DMS114 treated with DMSO at 0.1 percent for 48 hours (cell line): ENCODE measurements at regions not wholly inside any gene's neighbourhood (a gene's known extent, or its start where the extent isn't known, plus 50 kb on each side); places are given as distances from the start of the nearest gene placed in this dataset.

Experiments used
- DNase-seq: peaks from one replicate; lab custom pipeline; 2025; ENCODE audit not compliant: unreplicated experiment; lab: John Stamatoyannopoulos, UW

DNA sequence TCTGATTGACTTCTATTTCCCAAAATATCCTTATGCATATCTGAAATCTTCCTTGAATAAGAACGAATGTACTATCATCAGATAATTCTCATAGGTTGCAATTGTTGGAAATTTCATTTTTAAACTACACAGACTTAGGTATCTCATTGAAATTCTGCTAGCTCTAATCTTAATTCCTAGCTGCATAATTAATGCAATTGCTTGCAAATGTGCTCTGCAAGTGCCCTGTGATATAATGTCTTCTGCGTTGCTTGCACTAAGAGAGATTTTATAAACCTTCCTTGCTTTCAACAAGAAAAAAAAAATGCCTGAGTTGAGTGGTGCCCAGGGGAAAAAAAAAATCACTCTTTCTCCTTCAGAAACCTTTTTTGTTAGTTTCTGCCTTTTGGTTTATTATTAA is 354.9 kb downstream of the TFAP2A start:
- DNase-seq = no peak

- DNase-seq = no peak
Measured at GRCh38 chr6:10054672-10055071, 360.2 kb downstream of the TFAP2A start.

DNA sequence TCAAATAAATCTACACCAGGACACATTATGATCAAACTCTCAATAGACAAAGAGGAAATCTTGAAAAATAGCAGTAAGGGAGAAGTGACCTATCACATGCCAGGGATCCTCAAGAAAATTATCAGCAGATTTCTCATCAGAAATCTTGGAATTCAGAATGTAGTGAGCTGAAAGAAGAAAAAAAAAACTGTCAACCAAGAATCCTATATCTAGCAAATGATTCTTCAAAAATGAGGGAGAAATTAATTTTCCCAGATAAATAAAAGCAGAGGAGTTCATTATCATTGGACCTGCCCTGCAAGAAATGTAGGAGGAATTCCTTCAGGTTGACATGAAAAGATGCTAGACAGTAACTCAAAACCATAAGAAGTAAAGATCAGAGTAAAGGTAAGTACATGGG is 363.6 kb downstream of the TFAP2A start:
- no peak for DNase-seq

DNA sequence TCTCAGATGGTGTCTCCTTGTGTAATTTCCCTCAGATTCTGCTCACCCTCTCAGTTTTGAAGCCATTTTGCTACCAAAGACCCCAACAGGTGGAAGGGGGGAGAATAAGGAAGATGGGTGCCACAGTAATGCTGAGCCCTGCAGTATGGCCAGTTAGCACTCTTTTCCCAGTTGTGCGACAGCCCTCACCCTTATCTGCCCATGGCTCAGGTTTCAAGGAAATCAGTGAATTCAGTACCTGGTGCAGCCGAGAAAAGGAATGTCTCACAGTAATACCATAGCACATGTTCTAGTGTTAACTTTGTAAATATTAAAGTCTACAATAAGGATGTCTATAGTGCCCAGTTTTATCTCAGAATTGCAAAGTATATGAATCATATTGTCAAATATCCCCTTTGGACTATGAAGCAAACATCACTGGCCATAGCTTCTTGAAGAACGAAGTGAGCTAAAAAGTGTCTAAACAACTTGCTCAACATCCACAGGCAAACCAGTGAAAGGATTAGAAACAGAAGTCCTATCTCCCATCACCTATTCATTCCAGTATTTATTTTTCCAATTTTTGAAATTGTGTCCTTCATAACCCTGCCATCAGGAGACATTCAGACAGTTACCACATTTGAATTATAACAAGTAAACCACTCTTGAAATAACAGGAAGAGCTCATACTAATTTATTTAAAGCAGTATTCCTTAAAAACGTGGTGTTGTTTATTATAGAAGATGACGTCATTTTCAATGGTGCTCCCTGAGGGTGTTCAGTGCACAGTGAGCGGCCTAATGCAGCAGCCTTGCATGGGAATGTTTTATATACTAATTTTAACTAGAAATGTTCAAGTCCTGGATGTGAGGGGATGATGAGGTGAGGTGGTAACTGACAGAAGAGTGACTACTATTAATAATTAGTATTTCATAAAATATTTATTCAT is 366.2 kb downstream of the TFAP2A start:
- no peak for DNase-seq

DNA sequence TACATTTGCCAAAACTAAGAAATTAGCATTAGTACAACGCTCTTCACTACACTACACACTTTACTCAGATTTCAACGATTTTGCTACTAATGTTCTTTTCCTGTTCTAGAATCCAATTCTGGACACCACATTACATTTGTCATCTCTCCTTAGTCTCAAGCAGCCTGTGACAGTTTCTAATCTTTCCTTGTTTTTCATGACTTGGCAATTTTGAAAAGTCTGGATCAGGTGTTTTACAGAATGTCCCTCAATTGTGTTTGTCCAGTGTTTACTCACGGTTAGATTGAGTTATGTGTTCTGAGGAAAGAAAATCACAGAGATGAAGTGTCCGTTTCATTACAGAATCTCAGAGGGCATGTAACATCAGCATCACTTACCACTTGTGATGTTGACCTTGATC is 372.6 kb downstream of the TFAP2A start:
- DNase-seq = no peak

DNA sequence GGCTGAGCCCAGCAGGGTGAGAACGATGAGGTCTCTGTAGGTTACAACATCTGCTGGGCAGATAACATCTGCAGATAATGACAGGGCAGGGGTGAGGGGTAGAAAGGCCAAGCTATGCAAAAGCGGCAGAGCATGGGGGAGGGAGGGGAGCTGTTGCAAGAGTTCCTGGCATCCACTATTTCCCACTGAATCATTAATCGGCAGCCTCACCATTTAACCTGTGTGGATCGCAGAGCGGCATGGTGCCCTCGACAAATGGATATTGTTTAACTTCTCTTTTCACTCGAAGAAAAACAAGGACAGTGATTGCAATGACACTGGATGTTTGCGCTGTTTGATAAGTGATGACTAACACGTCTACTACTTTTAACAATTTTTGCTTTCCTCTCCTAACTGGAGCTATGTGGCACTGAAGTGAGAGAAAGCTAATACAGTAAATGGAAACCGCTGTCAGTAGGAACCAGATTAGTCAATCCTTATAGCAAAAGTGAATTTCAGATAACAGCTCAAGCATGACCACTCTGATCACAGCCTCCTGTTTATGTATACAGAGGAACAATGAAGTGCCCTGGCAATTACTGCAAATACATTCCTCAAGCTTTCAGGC is 381.5 kb downstream of the TFAP2A start:
- DNase-seq = no peak

DNA sequence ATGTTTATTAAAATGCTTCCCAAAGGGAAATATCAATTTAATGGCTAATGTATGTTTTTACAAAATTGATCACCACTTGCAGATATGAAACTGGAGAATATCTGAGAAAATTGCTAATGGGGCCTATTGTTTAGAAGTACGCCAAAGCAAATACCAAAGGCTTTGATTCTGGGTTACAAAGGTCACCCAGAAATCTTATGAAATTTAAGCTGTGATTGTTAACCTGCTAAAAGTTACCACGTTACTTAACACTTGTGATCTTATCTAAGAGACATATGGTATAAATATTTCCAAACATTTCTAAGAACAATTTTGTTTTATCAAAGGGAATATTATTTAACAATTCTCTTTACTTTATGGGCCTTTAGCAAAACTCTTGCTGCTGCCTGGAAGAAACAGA is 383.3 kb downstream of the TFAP2A start:
- no peak for DNase-seq

DNA sequence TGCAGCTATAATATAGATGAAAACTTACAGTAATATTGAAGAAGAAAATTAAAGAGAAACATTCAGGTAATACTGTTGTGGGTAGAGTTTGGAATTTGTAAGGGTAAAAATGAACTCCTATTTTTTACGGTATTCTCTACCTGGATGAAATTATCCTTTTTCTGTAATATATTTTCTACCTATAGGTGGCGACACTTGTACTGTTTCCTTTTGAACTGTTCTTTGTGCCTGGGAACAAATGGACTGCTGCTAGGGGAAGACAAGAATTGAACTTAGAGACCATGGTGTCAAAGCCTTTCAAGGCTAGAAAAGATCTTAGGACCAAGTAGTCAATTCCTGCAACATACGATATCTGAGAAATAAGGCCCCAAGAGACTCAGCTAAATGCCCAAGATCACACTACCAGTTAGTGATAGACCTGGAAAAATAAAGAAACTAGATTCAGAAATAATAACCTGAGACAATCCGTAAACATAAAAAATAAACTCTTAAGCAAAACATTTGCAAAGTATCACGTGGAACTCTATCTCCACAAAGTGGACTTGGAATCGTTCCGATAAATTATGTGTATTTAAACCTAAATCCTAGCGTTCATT is 383.8 kb downstream of the TFAP2A start:
- no peak for DNase-seq

- no peak for DNase-seq
Measured at GRCh38 chr6:10028222-10028621, 386.7 kb downstream of the TFAP2A start.

DNA sequence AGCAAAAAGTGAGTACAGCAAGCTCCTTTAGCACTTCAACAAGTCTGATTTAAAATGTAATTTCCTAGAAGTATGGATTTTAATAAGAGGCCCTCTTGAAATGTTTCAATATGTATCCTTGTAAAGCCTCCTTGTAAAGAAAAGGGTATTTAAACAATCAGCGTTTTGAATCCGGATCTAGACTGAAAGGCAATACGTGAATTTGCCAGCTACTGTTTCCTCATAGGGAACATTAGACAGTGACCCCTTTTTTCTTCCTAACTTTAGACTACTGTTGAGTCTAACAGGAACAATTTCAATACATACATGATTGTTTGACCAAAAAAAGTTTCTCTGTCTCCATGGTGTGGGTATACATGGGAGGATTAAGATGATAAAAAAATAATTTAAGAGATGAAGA is 395.0 kb downstream of the TFAP2A start:
- no peak for DNase-seq

GRCh38 chr6:10014557-10014956 is 400.3 kb downstream of the TFAP2A start:
- no peak for DNase-seq

DNA sequence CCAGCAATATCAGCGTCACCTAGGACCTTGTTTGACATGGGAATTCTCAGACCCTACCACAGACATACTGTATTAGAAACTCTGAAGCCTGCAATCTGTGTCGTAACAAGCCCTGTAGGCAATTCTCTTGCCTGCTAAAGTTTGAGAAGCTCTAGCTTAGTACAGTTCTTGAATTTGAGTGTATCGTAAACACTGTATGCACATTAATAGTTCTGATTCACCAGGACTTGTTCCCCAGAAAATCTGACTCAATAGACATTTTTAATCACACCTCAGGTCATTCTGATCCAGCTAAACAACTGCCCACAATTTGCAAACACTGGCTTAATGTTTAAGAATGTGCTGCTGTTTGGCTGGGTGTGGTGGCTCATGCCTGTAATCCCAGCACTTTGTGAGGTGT is 414.3 kb downstream of the TFAP2A start:
- no peak for DNase-seq

DNA sequence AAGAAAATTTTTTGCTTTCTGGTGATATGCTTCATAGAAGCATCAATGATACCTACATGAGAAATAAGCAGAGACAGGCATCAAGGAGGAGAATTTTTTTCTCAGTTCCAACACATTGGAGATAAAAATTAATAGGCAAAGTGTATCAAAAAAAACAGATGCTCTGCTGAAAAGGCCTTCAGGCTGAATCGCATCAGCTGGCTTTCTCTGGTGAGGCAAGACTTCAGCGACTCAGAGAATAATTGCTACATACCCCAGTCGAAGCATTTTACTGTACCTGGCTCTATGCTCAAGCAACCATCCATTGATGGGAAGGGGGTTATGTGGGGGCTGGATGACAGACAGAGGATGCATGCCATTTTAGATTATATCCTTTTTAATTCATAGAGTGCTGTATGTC is 415.1 kb downstream of the TFAP2A start:
- DNase-seq = no peak

DNA sequence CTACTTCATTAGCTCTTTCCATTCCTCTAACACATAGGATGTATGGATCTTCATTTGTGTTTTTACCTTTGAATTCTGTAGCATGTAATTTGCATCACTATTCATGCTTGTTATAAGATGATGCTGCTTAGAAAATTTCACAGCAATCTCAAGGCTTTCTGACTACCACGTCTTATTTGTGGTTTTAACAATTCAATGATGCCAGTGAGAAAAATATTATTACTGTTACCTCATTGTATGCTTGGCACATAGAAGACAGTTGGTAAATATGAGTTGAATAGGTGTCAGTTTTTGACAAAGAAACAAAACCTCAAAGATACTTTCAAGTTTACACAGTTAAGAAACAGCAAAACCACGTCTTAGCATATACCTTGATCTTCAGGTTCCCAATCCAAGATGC is 428.6 kb downstream of the TFAP2A start:
- DNase-seq = no peak

DNA sequence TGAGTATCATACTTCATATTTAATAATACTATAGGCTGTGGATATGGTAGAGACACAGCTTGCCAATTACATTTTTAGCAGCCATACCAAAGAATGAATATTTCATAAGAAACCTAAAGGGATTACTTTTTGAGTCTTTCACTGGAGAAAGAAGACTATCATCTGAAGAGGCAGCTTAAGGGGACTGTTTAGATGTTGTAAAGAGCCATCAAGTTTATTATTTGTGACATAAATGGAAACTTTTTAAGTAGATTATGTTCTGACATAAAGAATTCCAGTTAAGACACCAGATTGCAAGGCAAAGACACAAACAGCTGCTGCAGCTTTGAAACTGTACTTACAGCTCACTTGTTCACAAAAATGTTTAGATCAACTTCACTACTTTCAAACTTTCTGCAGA is 429.4 kb downstream of the TFAP2A start:
- DNase-seq = no peak

DNA sequence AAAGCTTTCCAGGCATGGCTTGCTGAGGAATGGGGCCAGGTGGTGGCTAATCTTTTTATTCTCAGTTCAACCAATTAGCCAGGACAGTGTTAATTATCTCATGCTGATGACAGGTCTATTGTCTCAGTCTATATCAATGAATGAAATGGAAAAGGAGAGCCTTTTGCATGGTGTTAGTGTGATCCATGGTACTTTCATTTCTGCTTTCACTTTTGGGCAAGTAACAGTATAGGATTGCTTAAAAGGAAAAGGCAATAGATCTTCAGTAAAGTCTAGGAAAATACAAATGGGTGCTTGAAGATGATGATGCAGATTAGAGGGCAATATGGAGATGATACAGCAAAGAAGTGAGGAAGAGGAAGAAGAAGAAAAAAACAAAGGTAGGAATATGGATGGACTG is 430.3 kb downstream of the TFAP2A start:
- no peak for DNase-seq

DNA sequence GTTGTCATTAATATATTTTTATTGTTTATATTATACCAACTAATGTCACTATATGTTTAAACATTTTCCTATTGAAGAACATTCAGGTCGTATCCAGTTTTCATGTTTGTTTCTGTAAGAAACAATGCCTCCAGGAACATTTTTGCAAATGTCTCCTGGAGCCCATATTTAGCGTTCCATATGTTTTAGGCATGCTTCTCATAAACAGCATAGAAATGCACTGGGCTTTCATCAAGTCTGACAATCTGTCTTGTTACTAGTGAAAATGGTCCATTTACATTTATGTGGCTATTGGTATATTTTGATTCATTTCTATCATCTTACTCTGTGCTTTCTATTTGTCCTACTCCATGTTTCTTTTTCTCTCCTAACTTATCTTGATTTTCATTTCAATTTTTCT is 431.7 kb downstream of the TFAP2A start:
- DNase-seq = no peak

- DNase-seq = no peak
Measured at GRCh38 chr6:9982215-9982614, 432.7 kb downstream of the TFAP2A start.

DNA sequence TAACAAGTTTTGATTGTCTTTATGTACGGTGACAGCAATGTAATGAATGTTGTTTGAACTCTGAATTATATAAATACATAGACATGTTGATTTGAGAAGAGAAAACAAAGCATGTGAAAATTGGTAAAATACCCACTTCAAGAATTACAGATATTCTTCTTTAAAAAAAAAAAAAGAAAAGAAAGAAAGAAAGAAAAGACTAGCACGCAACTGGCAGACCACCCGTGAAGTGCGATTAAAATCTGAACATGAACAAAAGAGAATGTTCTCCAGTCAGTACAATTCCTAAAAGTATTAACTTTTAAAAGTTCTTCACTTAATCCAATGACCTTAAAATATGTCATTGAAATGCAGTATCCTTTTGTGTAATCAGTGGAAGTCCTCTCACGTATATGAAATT is 434.9 kb downstream of the TFAP2A start:
- no peak for DNase-seq

GRCh38 chr6:9978480-9978879 is 436.4 kb downstream of the TFAP2A start:
- no peak for DNase-seq

GRCh38 chr6:9977411-9977810 is 437.5 kb downstream of the TFAP2A start:
- no peak for DNase-seq

DNA sequence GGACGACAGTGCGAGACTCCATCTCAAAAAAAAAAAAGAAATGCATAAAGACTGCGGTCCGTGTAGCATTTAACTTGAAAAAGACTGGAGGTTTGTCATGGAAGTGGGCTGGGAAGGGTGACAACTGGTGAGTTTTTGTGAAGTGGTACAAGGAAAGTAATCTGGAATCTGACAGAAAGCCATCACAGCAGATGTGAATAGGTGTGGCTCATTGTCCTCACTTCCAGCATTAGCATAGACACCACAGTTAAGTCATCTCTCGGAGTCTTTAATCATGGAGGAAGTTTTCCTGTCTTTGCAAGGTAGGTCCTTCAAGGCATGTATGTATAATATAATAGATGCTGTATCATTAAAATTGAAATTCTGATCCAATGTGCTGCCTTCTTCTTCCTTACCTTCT is 453.2 kb downstream of the TFAP2A start:
- DNase-seq = no peak
